ENCODE measurements at regions not wholly inside any gene's neighbourhood (a gene's known extent, or its start where the extent isn't known, plus 50 kb on each side); places are given as distances from the start of the nearest gene placed in this dataset.
A peak's percentile ranks its signal among the peaks of the same experiment; 100 is the strongest.

- DNase-seq (ENCODE audit: low read depth in 1 of 2, low spot score in 2 of 2) = no peak
- Histone ChIP-seq H2BK5ac (ENCODE audit: low read depth, low read length) (no peak overlapping the region), H2BK12ac (ENCODE audit: low read depth, low read length) (no peak overlapping the region), H4K20me1 (replicated peaks in 1 of 2; ENCODE audit: control insufficient read depth in 1 of 2, insufficient read depth in 2 of 2, low read length in 2 of 2) (no peaks in the 10 kb centered on the region), H3K23me2 (ENCODE audit: low read depth, low read length) (peaks cover 3% of the 10 kb centered on the region; the same call in 1 of the 2 replicates), H3K4me3 (ENCODE audit: extremely low read depth in 1 of 4, insufficient read depth in 2 of 4, low read depth in 3 of 4, low read length in 4 of 4) (no peak overlapping the region), H2AK5ac (ENCODE audit: low read depth, low read length) (no peak overlapping the region), H4K5ac (ENCODE audit: insufficient read length, low read depth, low read length) (no peak overlapping the region), H4K91ac (replicated peaks; ENCODE audit: insufficient read length, low read length) (no peak overlapping the region), H3K4ac (replicated peaks; ENCODE audit: insufficient read length, low read depth, low read length) (no peak overlapping the region), H3K4me1 (replicated peaks in 1 of 4; ENCODE audit: control insufficient read depth in 3 of 4, insufficient read depth in 4 of 4, low read length in 3 of 4) (no peaks in the 10 kb centered on the region), H3K36me3 (ENCODE audit: control insufficient read depth in 2 of 4, insufficient read depth in 4 of 4, low read length in 3 of 4) (no peaks in the 10 kb centered on the region), H3K9ac (replicated peaks in 1 of 4; ENCODE audit: extremely low read depth in 1 of 4, low read depth in 3 of 4, low read length in 3 of 4) (no peak overlapping the region), H3K79me2 (ENCODE audit: control insufficient read depth in 1 of 2, insufficient read depth in 2 of 2, low read length in 2 of 2) (no peaks in the 10 kb centered on the region), H3K27ac (ENCODE audit: low read depth, low read length) (no peak overlapping the region), H4K8ac (ENCODE audit: extremely low read depth, insufficient read depth, low read length) (no peak overlapping the region), H3K79me1 (ENCODE audit: low read depth, low read length) (no peaks in the 10 kb centered on the region), H3K18ac (ENCODE audit: extremely low read depth, low read length) (no peak overlapping the region), H3K23ac (ENCODE audit: insufficient read length) (no peak overlapping the region), H3K9me3 (ENCODE audit: insufficient read depth in 2 of 2, low read depth in 1 of 2, low read length in 1 of 2) (peaks cover 7 to 8% of the 10 kb centered on the region in 2 experiments), H2BK15ac (ENCODE audit: low read length) (no peak overlapping the region), H3K4me2 (ENCODE audit: insufficient read depth in 1 of 2, low read depth in 2 of 2, low read length in 2 of 2) (no peak overlapping the region), H2AFZ (ENCODE audit: low read length) (no peak overlapping the region), H3K56ac (replicated peaks; ENCODE audit: insufficient read length, low read depth, low read length) (peak overlapping the region; percentile 99), H2BK120ac (replicated peaks; ENCODE audit: low read depth, low read length) (no peak overlapping the region), H2BK20ac (ENCODE audit: low read length) (no peak overlapping the region), H3K27me3 (replicated peaks in 1 of 4; ENCODE audit: control insufficient read depth in 3 of 4, extremely low read depth in 1 of 4, insufficient read depth in 3 of 4, low read length in 3 of 4) (no peaks in the 10 kb centered on the region), H3K14ac (ENCODE audit: insufficient read length) (no peak overlapping the region)
- no peak for FAIRE-seq
- ChIA-PET CTCF (ENCODE audit: partially characterized antibody) (no interaction called here), POLR2A (ENCODE audit: partially characterized antibody) (no interaction called here)
- TF ChIP-seq MAFK (IDR thresholded peaks at IDR 0.05; ENCODE audit: low read depth, low read length) = no peak
- no peak for TF ChIP-seq RBBP5 (IDR thresholded peaks at IDR 0.05; ENCODE audit: borderline replicate concordance, low read depth, low read length)
- no peak for TF ChIP-seq JUND (IDR thresholded peaks at IDR 0.05; ENCODE audit: low read length)
- TF ChIP-seq SIN3A (conservative IDR thresholded peaks at IDR 0.05 in 1 of 2, IDR thresholded peaks at IDR 0.05 in 1 of 2; ENCODE audit: low read depth in 1 of 2, low read length in 2 of 2) = no peak
- TF ChIP-seq EZH2 (IDR thresholded peaks at IDR 0.05; ENCODE audit: low read depth, low read length, severe bottlenecking) = no peak
- no peak for TF ChIP-seq SAP30 (IDR thresholded peaks at IDR 0.05; ENCODE audit: insufficient read depth, insufficient replicate concordance, low read length)
- no peak for TF ChIP-seq NRF1 (IDR thresholded peaks at IDR 0.05; ENCODE audit: low read depth, low read length)
- no peak for TF ChIP-seq POLR2AphosphoS5 (IDR thresholded peaks at IDR 0.05; ENCODE audit: low read depth, low read length)
- TF ChIP-seq KDM1A (IDR thresholded peaks at IDR 0.05; ENCODE audit: borderline replicate concordance, low read length) = no peak
Observed at GRCh38 chr5:174363934-174364333, 318.4 kb downstream of the NSG2 start.
